Tibial nerve (tissue), 4 donors: ENCODE measurements at regions not wholly inside any gene's neighbourhood (a gene's known extent, or its start where the extent isn't known, plus 50 kb on each side); places are given as distances from the start of the nearest gene placed in this dataset.

Source experiments
- DNase-seq, 2 donors: peaks; one replicate each; pipeline ENCODE4 v3.0.0-alpha.2; 2019; ENCODE audit warnings: low spot score in 2 of 2
- H3K27ac ChIP-seq, 4 donors: fragments of 200-600 bp; sonication (generic) in 3 of 4; one replicate each; pipeline ENCODE4 v1.5.1; 2017 to 2019; ENCODE audit warnings: mild to moderate bottlenecking in 1 of 4
- H3K27me3 ChIP-seq, 2 donors: fragments of 200-600 bp; sonication (generic) in 1 of 2; one replicate each; pipeline versions ENCODE4 v1.5.1 to v1.6.0; 2017 to 2019
- H3K36me3 ChIP-seq, 3 donors: fragments of 200-600 bp; sonication (generic); one replicate each; pipeline ENCODE4 v1.5.1; 2018 to 2019
- H3K4me1 ChIP-seq, 4 donors: fragments of 200-600 bp; sonication (generic) in 3 of 4; one replicate each; pipeline ENCODE4 v1.5.1; 2017 to 2019
- H3K4me3 ChIP-seq, 4 donors: fragments of 200-600 bp; sonication (generic) in 3 of 4; one replicate each; pipeline ENCODE4 v1.5.1; 2017 to 2019; ENCODE audit warnings: mild to moderate bottlenecking in 1 of 4, moderate library complexity in 1 of 4
- H3K9me3 ChIP-seq, 4 donors: fragments of 200-600 bp; sonication (generic) in 3 of 4; one replicate each; pipeline ENCODE4 v1.5.1; 2017 to 2019
- CTCF ChIP-seq, 5 experiments: fragments of 200-600 bp in 3 of 5; fragments of 450-650 bp in 2 of 5; sonication (generic) in 3 of 5; IDR thresholded peaks; one replicate each; pipeline ENCODE4 v1.5.1; 2016 to 2019; ENCODE audit warnings: antibody characterized with exemption in 5 of 5, mild to moderate bottlenecking in 3 of 5, moderate library complexity in 2 of 5
- EP300 ChIP-seq, 2 donors: sonication (generic); formaldehyde crosslinking; IDR thresholded peaks; one replicate each; pipeline ENCODE4 v1.6.1; 2017; ENCODE audit warnings: antibody characterized with exemption in 2 of 2, mild to moderate bottlenecking in 1 of 2
- POLR2A ChIP-seq, 2 donors: fragments of 450-650 bp; IDR thresholded peaks; one replicate each; pipeline ENCODE4 v1.6.1; 2017; ENCODE audit warnings: antibody characterized with exemption in 2 of 2, mild to moderate bottlenecking in 2 of 2, moderate library complexity in 2 of 2
- WGBS, 2 donors: methylation state at CpG; one replicate each; pipeline ENCODE4 v1.1.5; 2018; 5-methylcytosine and 5-hydroxymethylcytosine counted together

- no peak for DNase-seq
- no peaks in the 10 kb centered on the region for H3K36me3 ChIP-seq
- 7 to 10% methylated on average over 23 of the region's 23 CpGs for WGBS, 2 donors
- peak in 1 of 2 donors; percentile 1 for TF ChIP-seq EP300 (IDR thresholded peaks at IDR 0.05)
- TF ChIP-seq POLR2A (IDR thresholded peaks at IDR 0.05) = no peak
- H3K9me3 ChIP-seq = no peaks in the 10 kb centered on the region
- H3K4me1 ChIP-seq = peaks cover 0 to 52% (median 26%) of the 10 kb centered on the region in 4 donors
- H3K27me3 ChIP-seq = peaks cover 0 to 89% of the 10 kb centered on the region in 2 donors
- H3K4me3 ChIP-seq = peak overlapping the region; percentile 15 to 53 (median 34)
- H3K27ac ChIP-seq = no peak overlapping the region
Observed at GRCh38 chr5:50968356-50969149, 302.1 kb downstream of the PARP8 start.

GRCh38 chr5:50969151-50970031 is 303.0 kb downstream of the PARP8 start:
- Histone ChIP-seq H3K27ac (no peak overlapping the region), H3K9me3 (no peaks in the 10 kb centered on the region), H3K36me3 (no peaks in the 10 kb centered on the region), H3K4me3 (peak overlapping the region; percentile 15 to 53 (median 34)), H3K4me1 (peaks cover 0 to 44% (median 21%) of the 10 kb centered on the region in 4 donors), H3K27me3 (peaks cover 0 to 89% of the 10 kb centered on the region in 2 donors)
- 3 to 5% methylated on average over 51 to 59 of the region's 60 CpGs for WGBS, 2 donors
- TF ChIP-seq CTCF (IDR thresholded peaks at IDR 0.05) = no peak
- peak in 1 of 2 donors; percentile 3 for TF ChIP-seq EP300 (IDR thresholded peaks at IDR 0.05)
- TF ChIP-seq POLR2A (IDR thresholded peaks at IDR 0.05) = no peak
- DNase-seq = no peak

GRCh38 chr5:50975840-50976239 is 309.4 kb downstream of the PARP8 start:
- Histone ChIP-seq H3K36me3 (no peaks in the 10 kb centered on the region), H3K27ac (no peak overlapping the region), H3K4me3 (no peak overlapping the region), H3K9me3 (no peaks in the 10 kb centered on the region), H3K27me3 (peaks cover 0 to 37% of the 10 kb centered on the region in 2 donors), H3K4me1 (no peaks in the 10 kb centered on the region)
- no peak for DNase-seq
- WGBS, 2 donors = 51 to 70% methylated on average over 2 of the region's 2 CpGs
- no peak for TF ChIP-seq CTCF (IDR thresholded peaks at IDR 0.05)
- no peak for TF ChIP-seq EP300 (IDR thresholded peaks at IDR 0.05)
- TF ChIP-seq POLR2A (IDR thresholded peaks at IDR 0.05) = no peak

- TF ChIP-seq POLR2A (IDR thresholded peaks at IDR 0.05) (no peak), EP300 (IDR thresholded peaks at IDR 0.05) (no peak), CTCF (IDR thresholded peaks at IDR 0.05) (no peak)
- H3K27me3 ChIP-seq = peaks cover 0 to 17% of the 10 kb centered on the region in 2 donors
- H3K9me3 ChIP-seq = peaks cover 0 to 6% (median 0%) of the 10 kb centered on the region in 4 donors
- no peaks in the 10 kb centered on the region for H3K36me3 ChIP-seq
- WGBS, 2 donors = 86 to 89% methylated on average over 2 of the region's 2 CpGs
- no peak for DNase-seq
- H3K4me1 ChIP-seq = no peaks in the 10 kb centered on the region
- H3K4me3 ChIP-seq = no peak overlapping the region
- H3K27ac ChIP-seq = no peak overlapping the region
Observed at GRCh38 chr5:50978924-50979323, 312.5 kb downstream of the PARP8 start.

- Histone ChIP-seq H3K27me3 (no peaks in the 10 kb centered on the region), H3K4me1 (no peaks in the 10 kb centered on the region), H3K4me3 (no peak overlapping the region), H3K36me3 (no peaks in the 10 kb centered on the region), H3K9me3 (peaks cover 0 to 6% (median 0%) of the 10 kb centered on the region in 4 donors), H3K27ac (no peak overlapping the region)
- no peak for TF ChIP-seq EP300 (IDR thresholded peaks at IDR 0.05)
- no peak for TF ChIP-seq CTCF (IDR thresholded peaks at IDR 0.05)
- no peak for TF ChIP-seq POLR2A (IDR thresholded peaks at IDR 0.05)
- 76 to 82% methylated on average over 2 of the region's 2 CpGs for WGBS, 2 donors
- no peak for DNase-seq
Observed at GRCh38 chr5:50984640-50985039, 318.2 kb downstream of the PARP8 start.
